GM18520 (cell line): ENCODE measurements at regions not wholly inside any gene's neighbourhood (a gene's known extent, or its start where the extent isn't known, plus 50 kb on each side); places are given as distances from the start of the nearest gene placed in this dataset.

ENCODE experiments used
- ATAC-seq: cut with Tn5 transposase; IDR thresholded peaks from one replicate; pipeline ENCODE4 v1.9.1; 2021; ENCODE audit not compliant: unreplicated experiment

GRCh38 chr9:1201262-1201661 is 151.1 kb downstream of the DMRT2 start:
- ATAC-seq = no peak

- no peak for ATAC-seq
Measured at GRCh38 chr9:1201901-1202300, 151.7 kb downstream of the DMRT2 start.

GRCh38 chr9:1202512-1203280 is 152.5 kb downstream of the DMRT2 start:
- no peak for ATAC-seq

GRCh38 chr9:1207686-1208085 is 157.5 kb downstream of the DMRT2 start:
- no peak for ATAC-seq

- ATAC-seq = no peak
Measured at GRCh38 chr9:1208157-1208556, 158.0 kb downstream of the DMRT2 start.

DNA sequence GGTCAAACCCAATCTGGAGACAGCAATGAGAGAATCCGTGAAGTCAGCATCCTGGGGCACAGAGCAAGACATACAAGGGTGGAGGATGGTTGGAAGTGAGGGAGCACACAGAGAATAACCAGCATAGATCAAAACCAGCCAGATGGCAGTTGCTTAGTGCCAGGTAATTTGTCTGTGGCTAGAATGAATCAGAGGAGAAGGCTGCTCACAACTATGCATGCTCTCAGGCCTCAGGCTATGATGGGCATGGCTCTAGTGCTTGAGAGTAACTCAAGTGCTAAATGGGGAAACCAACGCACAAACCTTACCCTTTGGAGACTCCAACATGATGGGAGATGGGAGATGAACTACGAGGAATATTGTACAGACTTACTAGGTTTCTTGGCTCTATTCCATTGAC is 160.8 kb downstream of the DMRT2 start:
- no peak for ATAC-seq

DNA sequence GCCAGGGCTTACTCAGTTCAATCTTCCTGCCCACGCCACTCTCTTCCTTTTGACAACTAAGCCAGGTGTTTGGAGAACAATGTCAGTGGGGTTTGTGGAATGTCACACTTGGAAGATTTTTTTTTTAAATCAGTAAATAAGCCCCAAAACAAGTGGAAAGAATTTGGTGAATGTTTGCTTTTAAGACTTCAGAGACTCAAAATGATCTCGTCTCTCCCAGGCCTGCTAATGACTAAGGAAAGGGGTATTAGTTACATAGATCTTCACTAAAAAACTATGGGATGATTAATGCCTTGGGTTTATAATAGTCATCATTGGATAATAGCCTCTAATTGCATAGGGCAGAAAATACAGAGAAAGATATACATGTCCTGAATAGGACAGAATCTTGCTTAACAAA is 166.4 kb downstream of the DMRT2 start:
- no peak for ATAC-seq

GRCh38 chr9:1217076-1217475 is 166.9 kb downstream of the DMRT2 start:
- ATAC-seq = no peak

GRCh38 chr9:1219284-1219683 is 169.1 kb downstream of the DMRT2 start:
- ATAC-seq = no peak

DNA sequence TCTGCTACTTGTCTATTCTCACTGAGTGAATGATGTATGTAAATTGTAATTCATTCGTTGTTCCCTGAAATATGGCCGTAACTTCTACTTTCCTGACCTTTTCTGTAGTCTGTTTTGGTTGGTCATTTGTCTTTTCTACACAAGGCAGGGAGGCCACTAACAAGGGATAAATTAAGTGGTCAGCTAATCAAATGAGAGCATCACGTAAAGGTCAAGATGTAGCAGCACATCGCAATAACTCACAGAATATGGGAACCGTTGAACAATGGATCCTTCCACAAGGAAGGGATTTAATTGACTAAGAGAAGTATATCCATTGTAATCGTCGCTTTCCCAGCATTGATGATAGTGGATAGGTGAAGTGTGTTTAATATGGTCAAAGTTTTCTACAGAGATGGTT is 171.1 kb downstream of the DMRT2 start:
- no peak for ATAC-seq

- ATAC-seq = no peak
Measured at GRCh38 chr9:1222511-1222910, 172.4 kb downstream of the DMRT2 start.

GRCh38 chr9:1231998-1232919 is 182.1 kb downstream of the DMRT2 start:
- no peak for ATAC-seq

- no peak for ATAC-seq
Measured at GRCh38 chr9:1233568-1233967, 183.4 kb downstream of the DMRT2 start.

DNA sequence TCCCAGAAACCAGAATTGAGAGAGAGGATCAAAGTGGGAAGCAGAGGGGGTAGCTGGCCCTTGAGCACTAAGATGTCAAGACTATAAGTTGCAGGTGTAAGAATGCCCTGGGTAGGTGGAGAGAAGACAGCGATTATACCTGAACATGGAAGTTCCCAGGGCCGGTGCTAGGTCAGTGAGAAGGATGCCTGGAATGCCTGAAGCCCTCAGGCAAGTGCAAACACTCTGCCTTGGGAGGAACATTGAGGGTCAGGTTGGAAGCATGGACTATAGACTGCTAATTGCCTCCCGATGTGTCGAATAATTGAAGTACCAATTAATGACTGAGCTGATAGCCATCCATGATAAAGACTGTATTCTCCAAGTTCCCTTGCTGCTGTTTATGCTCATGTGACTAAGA is 185.5 kb downstream of the DMRT2 start:
- no peak for ATAC-seq

GRCh38 chr9:1236061-1236460 is 185.9 kb downstream of the DMRT2 start:
- ATAC-seq = no peak

GRCh38 chr9:1238407-1238806 is 188.2 kb downstream of the DMRT2 start:
- no peak for ATAC-seq

GRCh38 chr9:1248743-1249142 is 198.6 kb downstream of the DMRT2 start:
- ATAC-seq = no peak

- ATAC-seq = no peak
Measured at GRCh38 chr9:1253064-1253979, 203.2 kb downstream of the DMRT2 start.

DNA sequence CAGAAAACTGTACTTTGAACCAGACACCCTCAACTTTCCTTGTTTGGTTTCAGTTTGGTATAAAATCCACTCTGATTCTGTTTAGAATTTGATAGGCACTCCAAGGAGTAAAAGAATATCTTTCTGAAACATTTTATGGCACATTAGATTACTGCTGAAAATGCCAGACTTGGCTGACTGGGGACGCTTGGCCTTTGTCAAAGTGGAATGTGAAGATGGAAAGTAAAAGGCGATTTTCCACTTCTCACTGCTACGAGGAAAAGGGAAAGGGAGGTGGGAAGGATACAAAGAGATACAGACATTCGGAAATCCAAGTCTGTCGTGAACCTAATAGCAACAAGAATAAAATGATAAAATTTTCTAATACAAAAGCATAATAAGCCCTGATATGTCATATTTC is 203.9 kb downstream of the DMRT2 start:
- no peak for ATAC-seq

GRCh38 chr9:1256178-1256577 is 206.0 kb downstream of the DMRT2 start:
- ATAC-seq = no peak

DNA sequence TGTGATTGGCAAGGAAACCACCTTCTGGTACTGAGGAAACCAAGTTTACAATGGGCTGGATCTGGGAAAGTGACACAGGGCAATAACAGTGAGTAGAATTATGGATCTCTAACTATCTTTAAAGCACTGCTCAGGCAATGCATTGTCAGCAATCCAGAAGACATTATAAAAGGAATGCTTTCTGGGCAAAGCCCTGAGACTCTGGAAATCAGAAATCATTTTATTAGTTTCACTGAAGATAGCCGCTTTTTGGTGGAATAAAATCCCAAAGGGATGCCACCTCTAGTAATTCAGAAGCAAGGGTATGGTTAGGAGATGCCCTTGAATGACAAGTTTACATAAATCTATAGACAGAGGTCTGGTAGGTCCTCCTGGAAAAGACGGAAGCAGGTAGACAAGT is 211.1 kb downstream of the DMRT2 start:
- no peak for ATAC-seq
